RPMI7951 (cell line): ENCODE measurements at regions not wholly inside any gene's neighbourhood (a gene's known extent, or its start where the extent isn't known, plus 50 kb on each side); places are given as distances from the start of the nearest gene placed in this dataset.

ENCODE experiments used
- DNase-seq: peaks from one replicate; pipeline ENCODE4 v3.0.0-alpha.2; 2012; ENCODE audit warnings: low read depth

GRCh38 chr14:101004176-101004575 is 100.7 kb upstream of the RTL1 start:
- DNase-seq: no peak

DNA sequence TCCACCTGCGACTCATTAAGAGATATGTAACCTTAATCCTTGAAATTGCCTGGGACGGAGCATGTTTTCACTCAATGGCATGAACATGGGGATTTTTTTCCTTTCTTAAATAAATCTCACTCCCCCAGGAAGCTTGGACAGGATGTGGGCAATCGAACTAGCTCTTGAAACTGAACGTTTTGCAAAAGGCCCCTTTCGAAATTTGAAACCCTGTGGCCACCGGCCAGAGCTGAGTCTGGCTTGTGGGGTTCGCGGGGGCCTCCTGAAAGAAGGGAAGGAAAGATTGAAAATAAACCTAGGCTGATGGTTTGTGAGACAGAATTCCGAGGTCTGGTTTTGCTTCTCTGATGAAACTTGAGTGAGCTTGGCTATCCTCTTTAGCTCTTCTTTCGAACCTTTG is 101.4 kb upstream of the RTL1 start:
- peak; percentile 48 for DNase-seq

DNA sequence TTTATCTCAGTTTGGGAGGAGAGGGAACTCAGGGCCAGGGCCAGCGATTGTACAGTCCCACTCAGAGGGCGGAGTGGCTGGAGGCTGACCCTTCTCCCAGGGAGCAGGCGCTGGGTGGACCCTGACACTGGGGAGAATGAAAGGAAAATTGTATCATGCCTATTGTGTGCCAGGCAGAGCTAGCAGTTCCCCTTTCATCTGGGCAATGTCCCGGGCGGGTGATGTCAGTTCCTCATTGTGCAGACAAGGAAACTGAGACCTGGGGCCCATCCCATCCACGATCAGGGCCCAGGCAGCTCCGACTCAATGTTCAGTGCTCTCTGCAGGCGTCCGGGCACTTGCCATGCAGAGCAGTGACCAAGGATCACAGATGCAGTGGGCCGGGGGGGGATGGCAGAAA is 101.9 kb upstream of the RTL1 start:
- DNase-seq: no peak

DNA sequence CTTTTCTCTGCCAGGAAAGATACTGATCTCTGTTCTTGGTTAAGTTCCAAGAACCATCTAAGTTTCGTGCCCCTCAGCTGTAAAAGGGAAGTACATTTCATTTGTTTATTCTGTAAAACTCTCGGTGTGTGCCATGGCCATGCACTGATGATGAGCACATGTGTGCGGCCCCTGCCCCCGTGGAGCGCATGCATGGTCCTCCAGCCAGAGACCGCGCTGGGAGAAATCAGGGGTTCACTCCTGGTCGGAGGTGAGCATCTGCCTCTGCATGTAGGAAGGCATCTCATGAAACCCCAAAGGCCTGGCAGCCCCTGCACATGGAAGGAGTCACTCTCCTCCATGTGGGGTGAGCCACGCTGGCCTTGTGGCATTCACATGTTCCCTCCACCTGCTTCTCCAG is 102.5 kb upstream of the RTL1 start:
- DNase-seq: peak; percentile 37

DNA sequence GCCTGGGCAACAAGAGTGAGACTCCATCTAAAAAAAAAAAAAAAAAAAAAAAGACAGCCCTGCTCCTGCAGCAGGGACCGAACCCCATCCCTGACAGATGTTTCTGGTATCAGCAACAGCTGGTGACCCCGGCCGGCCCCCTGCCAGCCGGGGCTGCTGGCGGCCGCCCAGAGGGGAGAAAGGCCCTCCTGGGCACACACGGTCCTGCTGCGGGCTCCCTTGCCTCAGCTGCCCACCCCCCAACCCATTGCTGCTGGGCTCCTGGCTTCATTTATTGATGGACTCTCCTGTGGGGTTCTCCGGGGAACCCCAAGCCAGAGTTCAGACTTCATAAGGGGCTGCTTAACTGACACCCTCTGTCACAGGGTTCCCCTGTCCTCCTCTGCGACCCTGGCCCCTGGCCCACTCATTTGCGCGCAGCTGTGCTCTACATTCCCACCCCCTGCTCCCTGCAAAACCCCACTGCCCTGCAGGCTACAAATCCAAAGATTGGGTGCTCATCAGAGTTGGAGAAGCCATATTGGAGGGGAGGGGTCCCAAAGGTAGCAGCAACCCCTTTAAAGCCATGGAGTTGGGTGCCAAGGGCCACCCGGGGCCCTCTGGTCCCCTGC is 103.6 kb upstream of the RTL1 start:
- DNase-seq: no peak

GRCh38 chr14:101007765-101008164 is 104.2 kb upstream of the RTL1 start:
- DNase-seq: no peak

DNA sequence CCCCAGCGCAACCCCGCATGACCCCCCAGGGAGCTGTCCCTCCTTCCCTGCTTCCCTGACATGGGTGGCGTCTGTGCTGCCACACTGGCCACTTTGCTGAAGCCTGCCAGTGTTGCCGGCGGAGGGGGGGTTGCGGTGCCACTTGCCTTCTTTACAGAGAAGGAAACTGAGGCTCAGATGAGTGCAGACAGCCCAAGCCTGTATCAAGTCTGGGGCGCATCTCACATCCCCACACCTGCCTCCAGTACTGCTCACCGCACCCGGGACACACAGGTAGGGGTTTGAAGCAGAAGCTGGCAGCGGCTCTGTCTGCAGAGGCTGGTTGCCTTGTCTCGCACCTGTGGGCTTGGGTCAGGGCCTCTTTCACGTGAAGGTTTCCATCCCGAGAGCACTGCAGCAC is 104.7 kb upstream of the RTL1 start:
- DNase-seq: no peak

GRCh38 chr14:101008631-101009336 is 105.3 kb upstream of the RTL1 start:
- DNase-seq: peak; percentile 76

DNA sequence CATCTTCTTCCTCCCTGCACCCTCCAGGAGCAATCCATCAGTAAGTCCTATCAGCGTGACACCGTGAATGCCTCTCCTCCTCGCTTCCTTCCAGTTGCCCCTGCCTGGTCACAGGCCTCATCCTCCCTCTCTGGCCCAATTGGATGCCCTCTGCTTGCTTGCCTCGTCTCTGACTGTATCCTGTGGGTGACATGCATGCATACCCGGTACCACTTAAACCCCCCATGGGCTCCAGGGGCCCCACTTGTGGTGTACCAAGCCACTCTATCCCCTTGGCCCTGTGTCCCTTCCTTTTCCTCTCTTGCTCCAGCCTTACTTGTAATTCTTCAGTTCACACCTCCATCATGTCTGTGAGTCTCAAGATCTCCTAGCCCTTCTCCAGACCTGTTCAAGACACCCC is 106.0 kb upstream of the RTL1 start:
- no peak for DNase-seq

GRCh38 chr14:101010293-101010692 is 106.8 kb upstream of the RTL1 start:
- DNase-seq: no peak

- DNase-seq: no peak
Measured at GRCh38 chr14:101010835-101011234, 107.3 kb upstream of the RTL1 start.

GRCh38 chr14:101017209-101017608 is 113.7 kb upstream of the RTL1 start:
- DNase-seq: no peak

GRCh38 chr14:101017806-101018560 is 114.5 kb upstream of the RTL1 start:
- DNase-seq: no peak

- DNase-seq: no peak
Measured at GRCh38 chr14:101018561-101019290, 115.2 kb upstream of the RTL1 start.

GRCh38 chr14:101019541-101019940 is 116.0 kb upstream of the RTL1 start:
- no peak for DNase-seq

DNA sequence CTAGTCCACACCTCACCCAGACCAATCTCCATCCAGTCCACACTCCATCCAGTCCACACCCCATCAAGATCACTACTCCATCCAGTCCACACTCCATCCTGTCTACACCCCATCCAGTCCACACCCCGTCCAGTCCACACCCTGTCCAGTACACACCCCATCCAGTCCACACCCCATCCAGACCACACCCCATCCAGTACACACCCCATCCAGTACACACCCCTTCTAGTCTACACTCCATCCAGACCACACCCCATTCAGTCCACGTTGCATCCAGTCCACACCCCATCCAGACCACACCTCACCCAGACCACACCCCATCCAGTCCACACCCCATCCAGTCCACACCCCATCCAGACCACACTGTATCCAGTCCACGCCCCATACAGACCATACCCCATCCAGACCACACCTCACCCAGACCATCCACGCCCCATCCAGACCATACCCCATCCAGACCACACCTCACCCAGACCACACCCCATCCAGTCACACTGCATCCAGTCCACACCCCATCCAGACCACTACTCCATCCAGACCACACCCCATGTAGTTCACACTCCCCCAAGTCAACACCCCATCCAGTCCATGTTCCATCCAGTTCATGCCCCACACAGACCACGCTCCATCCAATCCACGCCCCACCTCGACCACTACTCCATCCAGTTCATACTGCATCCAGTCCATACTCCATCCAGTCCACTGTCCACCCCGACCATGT is 116.6 kb upstream of the RTL1 start:
- no peak for DNase-seq

DNA sequence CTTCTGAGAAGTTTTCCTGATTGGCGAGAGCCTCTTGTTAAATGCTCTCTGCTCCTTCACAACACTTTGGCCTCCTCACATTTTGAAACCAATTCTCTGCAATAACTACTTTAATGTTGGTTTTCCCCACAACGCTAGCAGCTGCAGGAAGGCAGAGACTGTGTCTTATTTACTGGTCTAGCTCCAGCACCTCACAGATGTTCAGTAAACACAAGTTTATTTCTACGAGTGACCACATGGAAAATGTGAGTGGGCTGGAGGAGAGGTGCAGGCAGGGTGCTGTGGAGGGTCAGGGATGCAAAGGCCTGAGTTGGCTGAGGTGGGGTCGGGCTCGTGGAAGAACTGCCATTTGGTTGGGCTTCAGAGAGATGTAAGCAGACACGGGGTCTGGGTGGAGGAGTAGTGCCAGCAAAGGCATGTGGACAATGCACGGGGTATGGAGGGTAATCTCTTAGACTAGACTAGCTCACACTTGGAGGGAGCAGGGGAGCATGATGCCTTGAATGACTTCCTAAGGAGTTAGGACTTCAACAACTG is 117.4 kb upstream of the RTL1 start:
- no peak for DNase-seq

- DNase-seq: no peak
Measured at GRCh38 chr14:101022121-101022520, 118.6 kb upstream of the RTL1 start.

- no peak for DNase-seq
Measured at GRCh38 chr14:101022916-101023435, 119.5 kb upstream of the RTL1 start.

DNA sequence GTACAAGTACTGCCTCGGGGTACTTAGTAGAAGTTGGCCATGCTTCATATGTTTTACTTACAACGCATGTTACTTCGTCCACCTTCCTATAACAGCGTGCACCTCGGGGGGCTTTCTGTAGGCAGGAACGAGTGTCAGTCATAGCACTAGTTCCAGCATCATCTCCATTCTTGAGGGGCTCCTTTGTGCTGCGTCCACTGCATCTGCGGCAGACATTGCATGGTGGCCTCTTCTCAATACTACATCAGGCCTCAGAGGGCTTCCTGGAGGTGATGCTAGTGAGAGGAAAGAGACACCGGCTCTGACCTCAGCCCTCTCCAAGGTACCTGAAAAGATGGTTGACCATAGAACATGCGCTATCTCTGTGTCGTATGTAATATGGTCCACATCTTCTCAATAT is 121.2 kb upstream of the RTL1 start:
- no peak for DNase-seq

GRCh38 chr14:101025131-101025530 is 121.6 kb upstream of the RTL1 start:
- DNase-seq: no peak
